Choroid plexus epithelial cell (primary cell): ENCODE measurements at regions not wholly inside any gene's neighbourhood (a gene's known extent, or its start where the extent isn't known, plus 50 kb on each side); places are given as distances from the start of the nearest gene placed in this dataset.

Experiments
- DNase-seq: peaks from one replicate; pipeline ENCODE4 v3.0.0-alpha.2; 2010; ENCODE audit warnings: low read depth
- H3K4me3 ChIP-seq: 2 replicates; pipeline ENCODE4 v1.5.1; 2011; ENCODE audit warnings: low read depth, mild to moderate bottlenecking, control low read depth, low read length, moderate library complexity
- CTCF ChIP-seq: conservative IDR thresholded peaks from 2 replicates; pipeline ENCODE4 v1.5.1; 2011; ENCODE audit warnings: low read depth, mild to moderate bottlenecking, control low read depth, inconsistent platforms, low read length, moderate library complexity

GRCh38 chr13:83937579-83937978 is 55.3 kb upstream of the SLITRK1 start:
- H3K4me3 ChIP-seq: no peak overlapping the region
- no peak for TF ChIP-seq CTCF
- no peak for DNase-seq

- no peak overlapping the region for H3K4me3 ChIP-seq
- no peak for DNase-seq
- TF ChIP-seq CTCF: no peak
These were observed 53.3 kb upstream of the SLITRK1 start for GRCh38 chr13:83935566-83935965.
